Testis (tissue), 2 donors: ENCODE measurements at regions not wholly inside any gene's neighbourhood (a gene's known extent, or its start where the extent isn't known, plus 50 kb on each side); places are given as distances from the start of the nearest gene placed in this dataset.

Experiments used
- POLR2A ChIP-seq: fragments of 450-650 bp; IDR thresholded peaks from one replicate; pipeline ENCODE4 v1.6.1; 2017; ENCODE audit warnings: antibody characterized with exemption, mild to moderate bottlenecking, moderate library complexity
- TF ChIP-seq, protein P1 (sequence below), 3 experiments: fragments of 450-650 bp in 2 of 3; fragments of 200-600 bp in 1 of 3; sonication (generic) in 1 of 3; IDR thresholded peaks; one replicate each; pipeline ENCODE4 v1.5.1; 2016 to 2019; ENCODE audit warnings: antibody characterized with exemption in 3 of 3, mild to moderate bottlenecking in 2 of 3, moderate library complexity in 1 of 3

DNA sequence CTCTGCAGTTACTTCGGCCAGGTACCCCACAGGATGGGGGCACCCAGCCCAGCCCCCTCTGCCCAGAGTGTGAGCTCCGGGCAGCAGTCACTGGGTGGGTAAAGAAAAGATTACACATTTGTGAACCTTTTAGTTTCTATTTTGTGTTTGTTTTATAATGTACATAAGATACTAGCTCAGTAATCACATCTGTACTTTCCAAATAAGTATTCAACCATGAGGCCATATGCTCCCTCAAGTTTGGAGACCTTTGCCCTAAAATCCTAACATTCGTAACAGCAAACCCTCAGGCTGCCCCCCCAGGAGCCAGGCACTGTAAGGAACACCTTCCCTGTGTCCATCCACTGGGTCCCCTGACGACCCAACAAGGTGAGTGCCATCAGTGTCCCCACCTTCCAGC, 68.3 kb upstream of the SLC6A6 start:
- no peak for TF ChIP-seq POLR2A
- TF ChIP-seq, protein P1, sequence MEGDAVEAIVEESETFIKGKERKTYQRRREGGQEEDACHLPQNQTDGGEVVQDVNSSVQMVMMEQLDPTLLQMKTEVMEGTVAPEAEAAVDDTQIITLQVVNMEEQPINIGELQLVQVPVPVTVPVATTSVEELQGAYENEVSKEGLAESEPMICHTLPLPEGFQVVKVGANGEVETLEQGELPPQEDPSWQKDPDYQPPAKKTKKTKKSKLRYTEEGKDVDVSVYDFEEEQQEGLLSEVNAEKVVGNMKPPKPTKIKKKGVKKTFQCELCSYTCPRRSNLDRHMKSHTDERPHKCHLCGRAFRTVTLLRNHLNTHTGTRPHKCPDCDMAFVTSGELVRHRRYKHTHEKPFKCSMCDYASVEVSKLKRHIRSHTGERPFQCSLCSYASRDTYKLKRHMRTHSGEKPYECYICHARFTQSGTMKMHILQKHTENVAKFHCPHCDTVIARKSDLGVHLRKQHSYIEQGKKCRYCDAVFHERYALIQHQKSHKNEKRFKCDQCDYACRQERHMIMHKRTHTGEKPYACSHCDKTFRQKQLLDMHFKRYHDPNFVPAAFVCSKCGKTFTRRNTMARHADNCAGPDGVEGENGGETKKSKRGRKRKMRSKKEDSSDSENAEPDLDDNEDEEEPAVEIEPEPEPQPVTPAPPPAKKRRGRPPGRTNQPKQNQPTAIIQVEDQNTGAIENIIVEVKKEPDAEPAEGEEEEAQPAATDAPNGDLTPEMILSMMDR (IDR thresholded peaks at IDR 0.05) = no peak
